ENCODE measurements at regions not wholly inside any gene's neighbourhood (a gene's known extent, or its start where the extent isn't known, plus 50 kb on each side); places are given as distances from the start of the nearest gene placed in this dataset.

DNA sequence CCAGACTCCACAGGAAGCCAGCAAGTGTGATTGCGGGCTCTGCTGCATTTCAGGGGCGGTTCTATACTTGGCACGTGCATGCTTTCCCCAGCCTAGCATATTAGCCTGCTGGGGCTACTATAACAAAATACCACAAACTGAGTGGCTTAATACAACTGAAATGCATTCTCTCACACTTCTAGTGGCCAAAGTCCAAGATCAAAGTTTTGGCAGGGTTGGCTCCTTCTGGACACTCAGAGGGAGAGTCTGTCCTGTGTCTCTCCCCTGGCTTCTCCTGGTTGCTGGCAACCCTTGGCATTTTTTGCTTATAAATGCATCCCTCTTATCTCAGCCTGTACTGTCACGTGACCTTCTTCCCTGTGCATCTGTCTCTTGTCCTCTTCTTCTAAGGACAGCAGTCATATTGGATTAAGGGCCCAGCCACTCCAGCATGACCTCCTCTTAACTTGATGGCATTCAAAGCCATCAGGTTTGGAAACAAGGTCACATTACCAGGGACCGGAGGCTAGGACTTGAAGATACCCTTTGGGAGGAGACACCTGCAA lies 138.7 kb downstream of the RNF152 start:
- no peaks in the 10 kb centered on the region for H3K9me3 ChIP-seq (ENCODE audit: control insufficient read depth, low read depth, low read length)
- no peak overlapping the region for H2BK120ac ChIP-seq (ENCODE audit: low read depth, low read length, poor library complexity, severe bottlenecking)
- no peak overlapping the region for H3K56ac ChIP-seq (ENCODE audit: insufficient read length, low read depth, low read length)
- no peaks in the 10 kb centered on the region for H3K79me1 ChIP-seq (ENCODE audit: insufficient read depth, low read depth, low read length, poor library complexity, severe bottlenecking)
- no peaks in the 10 kb centered on the region for H3K79me2 ChIP-seq (ENCODE audit: insufficient read depth, low read length)
- no peak overlapping the region for H2BK15ac ChIP-seq (ENCODE audit: low read depth, low read length)
- H3K4me1 ChIP-seq (ENCODE audit: insufficient read depth, low read length): no peaks in the 10 kb centered on the region
- H2BK20ac ChIP-seq (ENCODE audit: low read depth, low read length, poor library complexity, severe bottlenecking): no peak overlapping the region
- H3K18ac ChIP-seq (ENCODE audit: insufficient read length, low read depth, low read length): no peak overlapping the region
- no peaks in the 10 kb centered on the region for H3K36me3 Mint-ChIP-seq (ENCODE audit: insufficient read depth in 1 of 3, low read depth in 3 of 3)
- H4K5ac ChIP-seq (ENCODE audit: insufficient read length, low read depth, low read length): no peak overlapping the region
- no CpG with 5 or more reads among the region's 5 CpGs for WGBS (ENCODE audit: extremely low coverage, insufficient read length, low lambda C conversion rate)
- H3K4me2 ChIP-seq (ENCODE audit: insufficient read depth, insufficient read length, low read length): no peak overlapping the region
- peaks cover 0 to 11% of the 10 kb centered on the region in 2 experiments; a peak in 3 of 4 replicates for H3K4me1 Mint-ChIP-seq
- no peak overlapping the region for H2BK5ac ChIP-seq (ENCODE audit: insufficient read length, low read length)
- H3K4ac ChIP-seq (ENCODE audit: low read depth, low read length): no peak overlapping the region
- H3K23ac ChIP-seq (ENCODE audit: insufficient read length, low read depth, low read length): no peak overlapping the region
- H4K91ac ChIP-seq (ENCODE audit: insufficient read length, low read depth, low read length): no peak overlapping the region
- no peak overlapping the region for H4K8ac ChIP-seq (replicated peaks; ENCODE audit: insufficient read length, low read depth, low read length)
- H3T11ph ChIP-seq (ENCODE audit: low read length): no peak overlapping the region
- H3K27ac ChIP-seq (ENCODE audit: insufficient read length, low read depth, low read length): no peak overlapping the region
- H2AFZ ChIP-seq (ENCODE audit: low read length): no peak overlapping the region
- no peaks in the 10 kb centered on the region for H3K9me3 Mint-ChIP-seq
- H4K20me1 ChIP-seq (ENCODE audit: control insufficient read depth, insufficient read depth, insufficient read length): no peaks in the 10 kb centered on the region
- no peak overlapping the region for H2AK5ac ChIP-seq (ENCODE audit: insufficient read length, low read length)
- H3K27ac Mint-ChIP-seq: no peak overlapping the region
- TF ChIP-seq, protein P1, sequence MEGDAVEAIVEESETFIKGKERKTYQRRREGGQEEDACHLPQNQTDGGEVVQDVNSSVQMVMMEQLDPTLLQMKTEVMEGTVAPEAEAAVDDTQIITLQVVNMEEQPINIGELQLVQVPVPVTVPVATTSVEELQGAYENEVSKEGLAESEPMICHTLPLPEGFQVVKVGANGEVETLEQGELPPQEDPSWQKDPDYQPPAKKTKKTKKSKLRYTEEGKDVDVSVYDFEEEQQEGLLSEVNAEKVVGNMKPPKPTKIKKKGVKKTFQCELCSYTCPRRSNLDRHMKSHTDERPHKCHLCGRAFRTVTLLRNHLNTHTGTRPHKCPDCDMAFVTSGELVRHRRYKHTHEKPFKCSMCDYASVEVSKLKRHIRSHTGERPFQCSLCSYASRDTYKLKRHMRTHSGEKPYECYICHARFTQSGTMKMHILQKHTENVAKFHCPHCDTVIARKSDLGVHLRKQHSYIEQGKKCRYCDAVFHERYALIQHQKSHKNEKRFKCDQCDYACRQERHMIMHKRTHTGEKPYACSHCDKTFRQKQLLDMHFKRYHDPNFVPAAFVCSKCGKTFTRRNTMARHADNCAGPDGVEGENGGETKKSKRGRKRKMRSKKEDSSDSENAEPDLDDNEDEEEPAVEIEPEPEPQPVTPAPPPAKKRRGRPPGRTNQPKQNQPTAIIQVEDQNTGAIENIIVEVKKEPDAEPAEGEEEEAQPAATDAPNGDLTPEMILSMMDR (conservative IDR thresholded peaks at IDR 0.05): no peak
- no peak for DNase-seq
- H2BK12ac ChIP-seq (ENCODE audit: insufficient read length, low read depth, low read length): no peak overlapping the region
- H3K23me2 ChIP-seq (ENCODE audit: insufficient read length, low read depth, low read length, poor library complexity, severe bottlenecking): no peaks in the 10 kb centered on the region
- H3K14ac ChIP-seq (ENCODE audit: insufficient read depth, low read length): no peak overlapping the region
- no peak overlapping the region for H3K4me3 Mint-ChIP-seq
- H3K27me3 ChIP-seq (ENCODE audit: insufficient read depth, low read length): no peaks in the 10 kb centered on the region
- no peaks in the 10 kb centered on the region; the same call in 1 of the 2 replicates for H3K27me3 Mint-ChIP-seq (ENCODE audit: low read depth)
- H3K9ac ChIP-seq (ENCODE audit: extremely low read depth, insufficient read length, low read length): no peak overlapping the region
